Neural cell (in vitro differentiated cells): ENCODE measurements at regions not wholly inside any gene's neighbourhood (a gene's known extent, or its start where the extent isn't known, plus 50 kb on each side); places are given as distances from the start of the nearest gene placed in this dataset.

Experiments
- H2AFZ ChIP-seq: fragments of 200-600, 300-800 bp; sonication (generic), shearing (Covaris generic); 2 replicates; pipeline ENCODE4 v1.6.0; 2014; ENCODE audit warnings: low read depth, mild to moderate bottlenecking, antibody characterized with exemption, low read length, moderate library complexity
- H3F3A ChIP-seq: fragments of 200-600 bp; shearing (Covaris generic); 2 replicates; pipeline ENCODE4 v1.6.1; 2016; ENCODE audit warnings: mild to moderate bottlenecking, moderate library complexity, mixed read lengths, antibody characterized with exemption, low read length; ENCODE audit not compliant: insufficient read depth, poor library complexity, severe bottlenecking
- H3K27ac ChIP-seq: fragments of 200-600, 300-800 bp; sonication (generic), shearing (Covaris generic); 2 replicates; pipeline ENCODE4 v1.5.1; 2014; ENCODE audit warnings: mild to moderate bottlenecking, low read length, moderate library complexity
- H3K27me3 ChIP-seq: fragments of 300-800, 200-600 bp; sonication (generic), shearing (Covaris generic); 2 replicates; pipeline ENCODE4 v1.6.0; 2014; ENCODE audit warnings: mild to moderate bottlenecking, low read depth, low read length, moderate library complexity; ENCODE audit not compliant: insufficient read depth
- H3K36me3 ChIP-seq: fragments of 300-800, 200-600 bp; sonication (generic), shearing (Covaris generic); 2 replicates; pipeline ENCODE4 v1.5.1; 2014; ENCODE audit warnings: mild to moderate bottlenecking, antibody characterized with exemption, low read length, moderate library complexity; ENCODE audit not compliant: insufficient read depth
- H3K4me2 ChIP-seq: fragments of 300-800, 200-600 bp; sonication (generic), shearing (Covaris generic); 2 replicates; pipeline ENCODE4 v1.6.0; 2014; ENCODE audit warnings: mild to moderate bottlenecking, low read length
- H3K4me3 ChIP-seq: fragments of 300-800, 200-600 bp; sonication (generic), shearing (Covaris generic); 2 replicates; pipeline ENCODE4 v1.5.1; 2014; ENCODE audit warnings: mild to moderate bottlenecking, low read length, moderate library complexity
- H3K79me2 ChIP-seq: fragments of 200-600 bp; shearing (Covaris generic); replicated peaks from 2 replicates; pipeline ENCODE4 v1.6.0; 2014; ENCODE audit warnings: mild to moderate bottlenecking, low read length, moderate library complexity; ENCODE audit not compliant: insufficient read depth
- H3K9ac ChIP-seq: fragments of 300-800, 200-600 bp; sonication (generic), shearing (Covaris generic); 2 replicates; pipeline ENCODE4 v1.6.1; 2016; ENCODE audit warnings: mild to moderate bottlenecking, low read length, mixed read lengths
- H3K9me2 ChIP-seq: fragments of 200-600 bp; shearing (Covaris generic); 2 replicates; pipeline ENCODE4 v1.6.1; 2016; ENCODE audit warnings: mild to moderate bottlenecking, low read length, mixed read lengths; ENCODE audit not compliant: insufficient read depth
- H3K9me3 ChIP-seq: fragments of 200-600, 300-800 bp; sonication (generic), shearing (Covaris generic); 2 replicates; pipeline ENCODE4 v1.6.1; 2016; ENCODE audit warnings: mild to moderate bottlenecking, mixed run types, low read length, moderate library complexity, mixed read lengths
- H4K20me1 ChIP-seq: fragments of 200-600 bp; shearing (Covaris generic); 2 replicates; pipeline ENCODE4 v1.6.1; 2016; ENCODE audit warnings: mild to moderate bottlenecking, mixed run types; ENCODE audit not compliant: insufficient read depth
- CTCF ChIP-seq: fragments of 450-650 bp; IDR thresholded peaks from 2 replicates; pipeline ENCODE4 v1.5.1; 2014; ENCODE audit warnings: antibody characterized with exemption, mild to moderate bottlenecking, moderate library complexity; ENCODE audit not compliant: poor library complexity, severe bottlenecking
- EP300 ChIP-seq: fragments of 450-650 bp; conservative IDR thresholded peaks from 2 replicates; pipeline ENCODE4 v1.6.1; 2014; ENCODE audit warnings: antibody characterized with exemption, mild to moderate bottlenecking, moderate library complexity; ENCODE audit not compliant: poor library complexity, severe bottlenecking
- EZH2 ChIP-seq: fragments of 200-600, 300-800 bp; shearing (Covaris generic), sonication (generic); IDR thresholded peaks from 2 replicates; pipeline ENCODE4 v1.6.1; 2014; ENCODE audit warnings: antibody characterized with exemption, low read length, borderline replicate concordance, mild to moderate bottlenecking; ENCODE audit not compliant: insufficient read depth, poor library complexity, severe bottlenecking
- MXI1 ChIP-seq: fragments of 450-650 bp; conservative IDR thresholded peaks from 2 replicates; pipeline ENCODE4 v1.6.1; 2014; ENCODE audit warnings: antibody characterized with exemption, mild to moderate bottlenecking; ENCODE audit not compliant: poor library complexity, severe bottlenecking
- POLR2AphosphoS5 ChIP-seq: IDR thresholded peaks from 2 replicates; pipeline ENCODE4 v1.6.1; 2012
- RAD21 ChIP-seq: fragments of 450-650 bp; conservative IDR thresholded peaks from 2 replicates; pipeline ENCODE4 v1.6.1; 2014; ENCODE audit warnings: antibody characterized with exemption, mild to moderate bottlenecking, moderate library complexity
- REST ChIP-seq: IDR thresholded peaks from 2 replicates; pipeline ENCODE4 v1.6.1; 2012; ENCODE audit warnings: borderline replicate concordance
- SMC3 ChIP-seq: fragments of 450-650 bp; conservative IDR thresholded peaks from 2 replicates; pipeline ENCODE4 v1.6.1; 2014; ENCODE audit warnings: antibody characterized with exemption, mild to moderate bottlenecking, moderate library complexity; ENCODE audit not compliant: poor library complexity
- TAF1 ChIP-seq: IDR thresholded peaks from 2 replicates; pipeline ENCODE4 v1.6.1; 2012; ENCODE audit warnings: low read depth

DNA sequence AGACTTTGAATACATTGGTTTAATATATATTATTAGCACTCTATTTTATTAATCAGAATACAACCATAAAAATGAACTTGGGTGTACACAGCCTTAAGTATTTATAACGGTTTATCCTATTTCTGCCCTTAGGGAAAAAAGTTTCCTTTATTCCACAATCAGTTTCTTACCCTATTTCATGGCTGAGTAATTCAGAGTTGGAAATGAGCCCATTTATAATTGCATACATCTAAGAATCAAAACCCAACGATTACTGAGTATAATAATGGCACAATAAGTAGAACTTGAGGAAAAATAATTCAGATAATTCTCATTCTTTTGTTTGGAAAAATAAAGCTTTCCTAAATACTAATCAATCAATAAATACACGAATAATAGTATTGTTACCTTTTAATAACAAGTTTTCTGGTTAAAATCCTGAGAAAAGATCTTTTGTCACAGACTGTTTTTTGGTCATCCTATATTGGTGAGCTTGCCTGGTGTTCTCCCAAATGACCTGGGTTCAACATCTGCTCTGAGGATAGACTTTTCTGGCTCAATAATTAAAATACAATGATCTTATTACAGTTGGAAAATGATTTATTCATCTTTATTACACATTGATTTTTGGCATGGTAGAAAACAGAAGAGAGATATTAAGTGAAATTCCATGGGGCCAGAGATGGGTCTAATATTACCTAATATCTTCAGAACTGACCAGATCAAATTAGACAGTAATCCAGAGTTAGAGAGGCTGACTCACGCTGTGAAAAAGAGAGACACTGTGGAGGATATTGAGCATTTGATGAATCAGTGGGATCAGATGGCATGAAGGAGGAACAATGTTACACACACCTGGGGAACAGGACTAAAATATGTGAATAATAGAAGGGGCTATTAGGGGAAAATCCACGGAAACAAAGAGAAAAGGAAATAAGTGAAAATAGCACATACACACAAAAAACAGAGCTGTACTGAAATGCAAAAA lies 162.1 kb upstream of the TBX18 start:
- Histone ChIP-seq H3K27ac (no peak overlapping the region), H3K4me2 (no peak overlapping the region), H3K79me2 (no peaks in the 10 kb centered on the region), H3K36me3 (no peaks in the 10 kb centered on the region), H3K9ac (no peak overlapping the region), H4K20me1 (no peaks in the 10 kb centered on the region), H3K4me3 (no peak overlapping the region), H3K9me2 (no peaks in the 10 kb centered on the region), H3F3A (no peaks in the 10 kb centered on the region), H3K9me3 (no peaks in the 10 kb centered on the region), H2AFZ (no peak overlapping the region), H3K27me3 (no peaks in the 10 kb centered on the region)
- no peak for TF ChIP-seq POLR2AphosphoS5
- TF ChIP-seq MXI1 = no peak
- TF ChIP-seq CTCF = no peak
- TF ChIP-seq EP300 = no peak
- TF ChIP-seq TAF1 = no peak
- TF ChIP-seq EZH2 = no peak
- TF ChIP-seq SMC3 = no peak
- no peak for TF ChIP-seq RAD21
- TF ChIP-seq REST = no peak

DNA sequence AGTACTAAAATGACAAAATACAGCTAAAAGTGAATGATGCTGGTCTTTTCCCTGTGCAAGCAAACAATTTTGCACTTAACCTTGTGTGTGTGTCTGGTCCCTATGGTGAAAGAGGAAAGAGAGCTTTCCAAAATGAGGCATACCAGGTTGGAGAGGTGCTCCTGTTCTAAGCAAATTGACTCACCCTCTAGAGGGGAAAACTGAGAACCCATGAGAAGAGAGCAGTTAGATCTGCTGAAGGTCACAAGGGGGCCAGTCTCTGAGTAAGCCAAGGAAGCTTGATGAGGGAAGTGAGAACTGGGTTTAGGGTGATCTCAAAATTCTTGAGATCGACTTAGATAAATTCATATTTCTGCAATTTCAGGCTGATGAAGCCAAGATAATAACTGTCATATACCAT lies 157.5 kb upstream of the TBX18 start:
- H2AFZ ChIP-seq = no peak overlapping the region
- no peaks in the 10 kb centered on the region for H3K9me2 ChIP-seq
- no peaks in the 10 kb centered on the region for H3K79me2 ChIP-seq
- no peaks in the 10 kb centered on the region for H3K27me3 ChIP-seq
- H3F3A ChIP-seq = no peaks in the 10 kb centered on the region
- no peak overlapping the region for H3K4me3 ChIP-seq
- no peaks in the 10 kb centered on the region for H3K9me3 ChIP-seq
- no peak overlapping the region for H3K27ac ChIP-seq
- H3K9ac ChIP-seq = no peak overlapping the region
- H3K4me2 ChIP-seq = no peak overlapping the region
- no peaks in the 10 kb centered on the region for H3K36me3 ChIP-seq
- no peak for TF ChIP-seq REST
- TF ChIP-seq EZH2 = no peak
- TF ChIP-seq SMC3 = no peak
- TF ChIP-seq POLR2AphosphoS5 = no peak
- no peak for TF ChIP-seq EP300
- TF ChIP-seq MXI1 = no peak
- no peaks in the 10 kb centered on the region for H4K20me1 ChIP-seq
